ENCODE measurements at regions not wholly inside any gene's neighbourhood (a gene's known extent, or its start where the extent isn't known, plus 50 kb on each side); places are given as distances from the start of the nearest gene placed in this dataset.
"Not testable (repeated sequence)": the region's sequence is repeated elsewhere in the genome, so short reads cannot be mapped to it uniquely, and the experiment has no call there.

- Histone ChIP-seq H3K36me3 (ENCODE audit: control insufficient read depth, insufficient read depth, low read length) (no peaks in the 10 kb centered on the region), H3K79me2 (no peaks in the 10 kb centered on the region), H3K27ac (no peak overlapping the region), H3K4me2 (ENCODE audit: low read length) (no peak overlapping the region), H2AFZ (no peak overlapping the region), H3K9me3 (ENCODE audit: control insufficient read depth, low read length) (no peaks in the 10 kb centered on the region), H3K4me1 (no peaks in the 10 kb centered on the region), H3K27me3 (ENCODE audit: control insufficient read depth, insufficient read depth, low read length) (no peaks in the 10 kb centered on the region), H3K4me3 (ENCODE audit: low read depth, low read length) (no peak overlapping the region), H3K9ac (no peak overlapping the region)
- no peak for TF ChIP-seq CTCF (IDR thresholded peaks at IDR 0.05)
Observed at GRCh38 chr2:123513351-123513750, 511.7 kb upstream of the CNTNAP5 start.

GRCh38 chr2:123514613-123515207 is 510.4 kb upstream of the CNTNAP5 start:
- Histone ChIP-seq H3K9ac (no peak overlapping the region), H3K79me2 (no peaks in the 10 kb centered on the region), H3K27me3 (ENCODE audit: control insufficient read depth, insufficient read depth, low read length) (no peaks in the 10 kb centered on the region), H3K4me3 (ENCODE audit: low read depth, low read length) (no peak overlapping the region), H3K4me1 (no peaks in the 10 kb centered on the region), H3K4me2 (ENCODE audit: low read length) (no peak overlapping the region), H2AFZ (peak overlapping the region; percentile 23), H3K27ac (no peak overlapping the region), H3K9me3 (ENCODE audit: control insufficient read depth, low read length) (no peaks in the 10 kb centered on the region), H3K36me3 (ENCODE audit: control insufficient read depth, insufficient read depth, low read length) (no peaks in the 10 kb centered on the region)
- TF ChIP-seq CTCF (IDR thresholded peaks at IDR 0.05), result no peak

- H3K4me2 ChIP-seq (ENCODE audit: low read length), result no peak overlapping the region
- H3K79me2 ChIP-seq, result no peaks in the 10 kb centered on the region
- no peak overlapping the region for H3K4me3 ChIP-seq (ENCODE audit: low read depth, low read length)
- no peak overlapping the region for H2AFZ ChIP-seq
- no peaks in the 10 kb centered on the region for H3K27me3 ChIP-seq (ENCODE audit: control insufficient read depth, insufficient read depth, low read length)
- H3K9me3 ChIP-seq (ENCODE audit: control insufficient read depth, low read length), result no peaks in the 10 kb centered on the region
- H3K27ac ChIP-seq, result no peak overlapping the region
- no peak for TF ChIP-seq CTCF (IDR thresholded peaks at IDR 0.05)
- H3K9ac ChIP-seq, result no peak overlapping the region
- H3K36me3 ChIP-seq (ENCODE audit: control insufficient read depth, insufficient read depth, low read length), result no peaks in the 10 kb centered on the region
- H3K4me1 ChIP-seq, result no peaks in the 10 kb centered on the region
Observed at GRCh38 chr2:123518367-123518766, 506.7 kb upstream of the CNTNAP5 start.

GRCh38 chr2:123521854-123522253 is 503.2 kb upstream of the CNTNAP5 start:
- no peak for TF ChIP-seq CTCF (IDR thresholded peaks at IDR 0.05)
- H3K4me3 ChIP-seq (ENCODE audit: low read depth, low read length), result no peak overlapping the region
- H3K27ac ChIP-seq, result no peak overlapping the region

GRCh38 chr2:123522498-123522897 is 502.6 kb upstream of the CNTNAP5 start:
- H3K9me3 ChIP-seq (ENCODE audit: control insufficient read depth, low read length); H2AFZ ChIP-seq; H3K79me2 ChIP-seq; H3K36me3 ChIP-seq (ENCODE audit: control insufficient read depth, insufficient read depth, low read length); H3K4me2 ChIP-seq (ENCODE audit: low read length); H3K27ac ChIP-seq; H3K4me1 ChIP-seq; H3K27me3 ChIP-seq (ENCODE audit: control insufficient read depth, insufficient read depth, low read length); H3K4me3 ChIP-seq (ENCODE audit: low read depth, low read length); H3K9ac ChIP-seq: not testable (repeated sequence)

More at GRCh38 chr2:123521854-123522253, 503.2 kb upstream of the CNTNAP5 start:
- Histone ChIP-seq H3K9me3 (ENCODE audit: control insufficient read depth, low read length) (no peaks in the 10 kb centered on the region), H3K4me2 (ENCODE audit: low read length) (no peak overlapping the region), H3K9ac (no peak overlapping the region), H2AFZ (no peak overlapping the region), H3K36me3 (ENCODE audit: control insufficient read depth, insufficient read depth, low read length) (no peaks in the 10 kb centered on the region), H3K79me2 (no peaks in the 10 kb centered on the region), H3K27me3 (ENCODE audit: control insufficient read depth, insufficient read depth, low read length) (no peaks in the 10 kb centered on the region), H3K4me1 (no peaks in the 10 kb centered on the region)

Measured in parathyroid adenoma (tissue), 2 donors.